Fibroblast of skin of right quadriceps (primary cell): ENCODE measurements at regions not wholly inside any gene's neighbourhood (a gene's known extent, or its start where the extent isn't known, plus 50 kb on each side); places are given as distances from the start of the nearest gene placed in this dataset.
"Not testable (repeated sequence)": the region's sequence is repeated elsewhere in the genome, so short reads cannot be mapped to it uniquely, and the experiment has no call there.

ENCODE experiments used
- DNase-seq: peaks from one replicate; pipeline ENCODE4 v3.0.0-alpha.2; 2013

GRCh38 chr2:183812091-183812490, 687.8 kb downstream of the NUP35 start:
- DNase-seq = no peak

- DNase-seq = no peak
Observed at GRCh38 chr2:183825710-183826109, 701.5 kb downstream of the NUP35 start.

- DNase-seq = no peak
Observed at GRCh38 chr2:183829931-183830330, 705.7 kb downstream of the NUP35 start.

- DNase-seq = no peak
Observed at GRCh38 chr2:183837157-183837556, 712.9 kb downstream of the NUP35 start.

- no peak for DNase-seq
Observed at GRCh38 chr2:183838295-183838694, 714.1 kb downstream of the NUP35 start.

GRCh38 chr2:183840061-183840584, 715.9 kb downstream of the NUP35 start:
- no peak for DNase-seq

GRCh38 chr2:183849826-183850225, 725.6 kb downstream of the NUP35 start:
- DNase-seq = not testable (repeated sequence)

DNA sequence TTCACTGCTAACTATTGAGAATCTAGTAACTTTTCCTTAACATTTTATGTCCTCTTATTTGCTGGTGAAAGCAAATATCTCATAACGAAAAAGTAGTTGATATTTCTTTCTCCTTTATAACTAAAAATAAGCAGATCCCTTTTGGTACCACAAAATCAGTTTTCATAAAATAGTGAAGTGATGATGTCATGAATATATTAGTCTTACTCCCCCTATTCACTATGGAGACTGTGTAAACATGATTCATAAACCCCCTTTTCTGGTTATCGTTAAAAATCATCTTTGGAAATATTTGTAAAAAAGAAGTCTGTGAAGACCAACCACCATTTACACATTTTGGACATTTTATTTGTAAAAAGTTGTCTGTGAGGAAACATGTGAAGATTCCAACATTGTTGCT, 734.9 kb downstream of the NUP35 start:
- no peak for DNase-seq

DNA sequence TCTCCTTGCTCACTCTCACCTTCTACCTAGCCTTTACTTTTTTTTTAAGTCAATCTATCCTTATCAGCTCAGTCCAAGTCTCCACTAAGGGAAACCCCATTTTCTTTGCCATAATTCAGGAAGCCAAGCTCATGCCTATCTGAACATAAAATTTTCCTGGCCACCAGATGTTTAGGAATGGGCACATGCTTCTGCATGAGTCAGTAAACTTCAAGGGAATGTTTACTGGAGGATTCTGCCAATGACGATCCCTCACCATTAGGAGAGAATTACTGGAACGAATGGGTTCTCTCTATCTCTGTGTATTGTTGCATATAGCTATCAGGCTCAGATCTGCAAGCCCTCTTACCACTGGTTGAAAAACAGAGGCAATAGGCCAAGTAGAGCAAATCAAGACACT, 731.7 kb upstream of the ZNF804A start:
- DNase-seq = no peak

DNA sequence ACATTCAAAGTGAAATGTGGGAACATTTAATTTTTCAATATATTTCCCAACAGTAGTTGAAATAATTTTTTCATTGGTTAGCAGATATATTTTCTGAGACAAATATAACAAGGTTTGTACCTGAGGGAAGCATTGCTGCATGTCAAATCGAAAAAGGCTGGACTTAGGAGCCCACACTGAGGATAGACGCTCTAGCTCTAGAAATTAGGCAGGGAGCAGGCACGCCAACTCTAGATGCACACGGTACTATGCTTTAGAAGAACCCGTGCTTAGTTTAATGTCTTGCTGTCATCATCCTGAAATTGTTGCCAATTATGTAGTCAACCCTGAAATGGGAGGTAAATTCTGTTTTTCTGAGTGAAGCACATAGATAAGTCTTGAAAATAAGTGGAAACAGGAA, 731.1 kb upstream of the ZNF804A start:
- DNase-seq = no peak

GRCh38 chr2:183868153-183868552, 730.2 kb upstream of the ZNF804A start:
- DNase-seq = peak; percentile 13

DNA sequence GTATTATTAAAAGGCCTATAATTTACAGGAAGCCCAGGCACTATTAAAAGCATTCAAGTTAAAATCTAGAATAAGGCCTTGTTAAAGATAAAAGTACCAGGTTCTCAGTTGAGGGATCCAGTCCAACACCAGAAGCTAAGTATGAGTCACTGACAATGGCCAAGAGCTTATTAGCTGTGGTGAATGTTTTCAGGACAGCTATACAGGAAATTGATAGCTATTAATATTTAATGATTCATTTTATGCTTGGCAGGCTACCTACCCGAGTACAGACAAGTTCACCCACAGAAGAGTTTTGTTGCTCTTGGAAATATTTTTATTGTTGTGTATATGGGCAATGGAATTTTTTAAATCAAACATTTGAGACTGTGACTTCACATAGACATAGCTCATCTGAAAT, 729.6 kb upstream of the ZNF804A start:
- peak; percentile 52 for DNase-seq

DNA sequence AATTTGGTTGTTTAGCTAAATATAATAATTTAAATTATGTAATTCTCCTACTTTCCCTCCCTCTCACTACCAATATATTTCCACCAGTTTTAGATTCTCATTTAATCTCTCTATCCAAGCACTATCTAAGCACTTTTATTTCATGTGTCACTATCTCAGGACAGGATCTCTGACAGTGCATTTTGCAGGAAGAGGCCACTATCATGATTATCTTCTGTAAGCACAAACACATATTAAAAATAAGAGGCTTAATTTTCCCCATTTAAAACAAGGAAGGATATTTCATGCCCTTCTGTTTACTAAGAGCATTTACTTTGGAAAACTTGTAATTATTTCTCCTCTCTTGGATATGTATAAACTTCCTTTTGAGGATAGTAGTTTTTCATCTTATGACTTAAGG, 726.2 kb upstream of the ZNF804A start:
- DNase-seq = no peak

DNA sequence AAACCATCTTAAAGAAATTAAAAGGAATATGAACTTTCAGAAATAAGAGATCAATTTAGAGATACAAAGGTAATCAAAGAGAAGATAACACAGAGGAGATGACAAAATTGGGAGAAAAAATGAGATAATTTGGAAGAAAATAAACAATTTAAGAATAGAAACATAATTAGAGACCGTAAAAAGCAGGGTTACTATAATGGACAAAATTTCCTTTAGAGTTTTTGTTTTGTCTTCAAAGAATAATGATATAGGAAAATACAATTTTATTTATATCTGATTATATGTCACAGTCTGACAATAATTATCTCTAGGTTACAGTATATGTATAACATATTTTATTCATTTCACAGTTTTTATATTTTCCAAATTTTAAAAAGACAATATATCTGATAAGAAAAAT, 716.4 kb upstream of the ZNF804A start:
- DNase-seq = no peak

- DNase-seq = no peak
Observed at GRCh38 chr2:183892315-183892941, 705.9 kb upstream of the ZNF804A start.

GRCh38 chr2:183898641-183899040, 699.7 kb upstream of the ZNF804A start:
- DNase-seq = no peak

DNA sequence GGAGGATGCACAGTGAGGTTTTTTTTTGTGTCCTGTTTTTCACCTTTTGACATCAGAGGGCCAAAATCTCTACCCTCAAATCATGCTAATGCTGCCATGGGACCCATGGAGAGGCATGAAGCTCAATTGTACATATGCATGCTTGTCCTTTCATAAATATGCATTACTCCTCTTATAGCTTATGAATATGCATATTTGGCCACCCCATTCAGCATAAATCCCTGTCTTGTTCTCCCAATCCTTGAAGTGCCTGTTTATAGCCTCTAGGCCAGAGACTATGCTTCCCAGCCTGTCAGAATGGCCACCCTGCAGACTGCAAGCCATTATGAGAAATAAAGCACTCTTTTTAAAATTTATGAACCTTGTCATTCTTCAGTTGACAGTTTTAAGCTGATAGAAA, 696.4 kb upstream of the ZNF804A start:
- no peak for DNase-seq

DNA sequence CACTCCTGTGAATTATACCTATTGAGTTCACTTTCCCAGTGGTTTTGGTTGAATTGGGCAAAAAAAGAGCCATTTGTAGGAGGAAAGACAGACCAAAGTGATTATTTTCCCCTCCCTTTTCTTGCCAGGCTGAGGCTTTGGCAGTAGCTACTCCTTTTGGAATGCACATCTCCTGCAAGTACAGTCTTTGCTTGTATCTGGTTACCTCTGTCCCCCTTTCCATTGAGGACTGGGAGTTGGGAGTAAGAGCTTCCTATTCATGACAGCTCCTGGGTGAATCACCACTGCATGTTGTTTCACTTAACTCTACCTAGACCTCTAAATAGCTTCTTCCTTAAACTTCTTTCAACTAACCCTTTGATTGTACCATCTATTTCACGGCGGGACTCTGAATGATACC, 695.3 kb upstream of the ZNF804A start:
- DNase-seq = no peak

GRCh38 chr2:183916041-183916440, 682.3 kb upstream of the ZNF804A start:
- not testable (repeated sequence) for DNase-seq

DNA sequence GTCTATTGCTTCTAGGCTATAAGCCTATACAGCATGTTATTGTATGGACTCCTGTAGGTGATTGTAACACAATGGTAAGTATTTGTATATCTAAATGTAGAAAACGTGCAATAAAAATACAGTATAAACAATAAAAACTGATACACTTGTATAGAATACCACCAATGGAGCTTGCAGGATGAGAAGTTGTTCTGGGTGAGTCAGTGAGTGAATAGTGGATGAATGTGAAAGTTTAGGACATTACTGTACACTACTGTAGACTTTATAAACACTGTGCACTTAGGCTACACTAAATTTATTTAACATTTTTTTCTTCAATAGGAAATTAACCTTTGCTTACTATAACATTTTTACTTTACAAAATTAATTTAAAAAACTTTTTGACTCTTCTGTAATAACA, 679.2 kb upstream of the ZNF804A start:
- DNase-seq = no peak

DNA sequence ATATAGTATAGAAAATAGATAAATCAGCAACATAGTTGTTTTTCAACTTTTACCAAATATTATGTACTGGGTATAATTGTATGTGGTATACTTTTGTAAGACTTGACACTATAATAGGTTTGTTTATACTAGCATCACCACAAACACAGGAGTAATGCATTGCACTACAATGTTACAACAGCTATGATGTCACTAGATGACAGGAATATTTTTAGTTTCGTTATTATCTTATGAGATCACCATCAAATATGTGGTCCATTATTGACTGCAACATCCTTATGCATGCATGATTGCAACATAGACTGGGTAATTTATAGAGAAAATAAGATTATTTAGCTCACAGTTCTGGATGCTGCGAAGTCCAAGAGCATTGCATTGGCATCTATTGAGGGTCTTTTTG, 678.4 kb upstream of the ZNF804A start:
- DNase-seq = no peak

- no peak for DNase-seq
Observed at GRCh38 chr2:183925281-183925680, 673.0 kb upstream of the ZNF804A start.

DNA sequence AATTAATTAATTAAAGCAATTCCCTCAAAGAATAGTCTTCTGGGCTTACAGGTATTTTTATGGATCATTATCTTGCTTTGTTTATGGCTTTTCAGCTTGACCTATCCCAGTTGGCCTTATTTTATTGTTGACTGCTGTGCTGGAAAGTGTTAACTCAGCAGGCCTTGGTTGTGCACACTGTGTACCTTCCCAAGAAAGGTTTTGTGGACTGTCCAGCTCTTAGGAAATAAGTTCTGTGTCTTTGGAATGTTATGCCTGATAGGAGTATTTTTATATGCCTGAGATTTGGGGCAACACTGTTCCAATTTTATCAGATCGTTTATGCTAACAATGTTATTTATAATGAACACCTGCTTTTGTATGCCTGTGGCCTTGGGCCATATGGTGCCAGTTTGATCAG, 671.9 kb upstream of the ZNF804A start:
- no peak for DNase-seq

DNA sequence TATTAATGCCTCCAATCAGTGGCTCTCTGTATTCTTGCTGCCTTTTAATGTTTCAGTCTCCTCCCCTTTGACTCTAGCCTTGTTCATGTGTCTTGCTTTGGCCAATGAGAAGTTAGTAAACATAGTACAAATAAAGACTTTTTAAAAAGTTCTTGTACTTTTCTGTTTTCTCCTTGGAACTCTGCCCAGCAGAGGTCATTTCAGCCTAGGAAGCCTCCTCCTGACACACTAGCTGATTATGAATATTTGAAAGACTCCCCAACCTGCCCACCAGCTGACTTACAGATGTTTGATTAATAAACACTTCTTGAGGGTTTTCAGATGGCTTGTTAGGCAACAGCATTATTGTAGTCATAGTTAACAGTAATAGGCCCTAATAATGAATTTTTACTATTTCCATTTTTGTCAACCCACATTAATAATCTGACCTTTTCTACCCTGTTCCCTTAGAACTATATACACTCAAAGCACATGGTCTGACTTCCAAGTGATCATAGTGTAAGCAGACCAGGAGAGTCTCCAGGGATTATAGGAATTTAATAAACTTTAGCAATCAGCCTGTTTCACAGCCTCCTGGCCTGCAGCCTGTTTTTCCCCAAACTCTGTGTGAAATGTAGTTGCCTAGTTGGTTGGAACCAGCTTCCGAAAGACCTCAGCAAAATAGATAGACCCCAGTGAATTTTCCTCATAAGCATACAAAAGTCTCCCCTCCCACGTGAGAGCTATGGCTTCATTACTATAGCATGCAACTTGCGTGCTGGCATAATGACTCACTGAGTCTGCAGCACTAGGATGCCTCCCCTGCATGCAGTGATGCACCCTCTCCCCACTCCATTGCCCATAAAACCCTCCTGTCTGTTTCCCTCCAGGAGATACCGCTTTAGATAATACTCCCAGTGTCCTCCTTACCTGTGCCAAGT, 670.7 kb upstream of the ZNF804A start:
- DNase-seq = peak; percentile 71
